Fibroblast of lung (primary cell): ENCODE measurements at regions not wholly inside any gene's neighbourhood (a gene's known extent, or its start where the extent isn't known, plus 50 kb on each side); places are given as distances from the start of the nearest gene placed in this dataset.

Experiments used
- DNase-seq, 2 donors: peaks; one replicate each; pipeline versions ENCODE4 v3.0.0 to v3.0.0-alpha.2; 2010; ENCODE audit warnings: low read depth in 2 of 2
- H2AFZ ChIP-seq: 2 replicates; pipeline ENCODE4 v1.5.1; 2012; ENCODE audit warnings: low read length, control low read depth, inconsistent platforms
- H3K27ac ChIP-seq: 2 replicates; pipeline ENCODE4 v1.5.1; 2011; ENCODE audit warnings: low read length, control low read depth; ENCODE audit not compliant: insufficient read depth
- H3K27me3 ChIP-seq: 2 replicates; pipeline ENCODE4 v1.5.1; 2011; ENCODE audit warnings: mild to moderate bottlenecking, low read length; ENCODE audit not compliant: control insufficient read depth, insufficient read depth
- H3K36me3 ChIP-seq: 2 replicates; pipeline ENCODE4 v1.5.1; 2011; ENCODE audit warnings: low read length; ENCODE audit not compliant: control insufficient read depth, insufficient read depth
- H3K4me1 ChIP-seq: 2 replicates; pipeline ENCODE4 v1.5.1; 2011; ENCODE audit warnings: low read length; ENCODE audit not compliant: control insufficient read depth, insufficient read depth; ENCODE audit errors: extremely low read depth
- H3K4me2 ChIP-seq: 2 replicates; pipeline ENCODE4 v1.5.1; 2011; ENCODE audit warnings: low read length, control low read depth; ENCODE audit not compliant: insufficient read depth; ENCODE audit errors: extremely low read depth
- H3K4me3 ChIP-seq, 4 experiments: fragments of 200-600 bp in 1 of 4; sonication (generic) in 1 of 4; replicated peaks in 1 of 4; 2 replicates each; pipeline ENCODE4 v1.5.1; 2011 to 2016; ENCODE audit warnings: low read length in 4 of 4, low read depth in 3 of 4, mild to moderate bottlenecking in 3 of 4, control low read depth in 2 of 4, inconsistent platforms in 1 of 4, mixed read lengths in 1 of 4; ENCODE audit not compliant: insufficient read depth in 1 of 4; ENCODE audit errors: control extremely low read depth in 1 of 4
- H3K79me2 ChIP-seq: 2 replicates; pipeline ENCODE4 v1.5.1; 2012; ENCODE audit warnings: mild to moderate bottlenecking, low read length, inconsistent platforms; ENCODE audit not compliant: control insufficient read depth, insufficient read depth
- H3K9ac ChIP-seq: 2 replicates; pipeline ENCODE4 v1.5.1; 2011; ENCODE audit warnings: mild to moderate bottlenecking, low read length, control low read depth; ENCODE audit not compliant: insufficient read depth
- H3K9me3 ChIP-seq: 2 replicates; pipeline ENCODE4 v1.5.1; 2012; ENCODE audit warnings: low read depth, low read length; ENCODE audit not compliant: control insufficient read depth, insufficient read depth
- H4K20me1 ChIP-seq: 2 replicates; pipeline ENCODE4 v1.5.1; 2011; ENCODE audit warnings: low read length; ENCODE audit not compliant: control insufficient read depth, insufficient read depth; ENCODE audit errors: extremely low read depth
- CTCF ChIP-seq, 2 donors: IDR thresholded peaks in 1 of 2; conservative IDR thresholded peaks in 1 of 2; 1 replicate in 1 of 2; 2 replicates in 1 of 2; pipeline ENCODE4 v1.5.1; 2011 to 2012; ENCODE audit warnings: low read length in 2 of 2, control low read depth in 1 of 2, inconsistent platforms in 1 of 2, low read depth in 1 of 2, mild to moderate bottlenecking in 1 of 2
- EZH2 ChIP-seq: IDR thresholded peaks from 2 replicates; pipeline ENCODE4 v1.5.1; 2012; ENCODE audit warnings: low read length, control low read depth, mild to moderate bottlenecking; ENCODE audit errors: missing control alignments

GRCh38 chr1:103945774-103946173 lies 196.1 kb downstream of the AMY1C start:
- H3K27ac ChIP-seq: no peak overlapping the region
- H3K27me3 ChIP-seq: no peaks in the 10 kb centered on the region
- H2AFZ ChIP-seq: no peak overlapping the region
- no peak for DNase-seq
- no peaks in the 10 kb centered on the region for H3K9me3 ChIP-seq
- no peaks in the 10 kb centered on the region for H4K20me1 ChIP-seq
- H3K4me1 ChIP-seq: no peaks in the 10 kb centered on the region
- TF ChIP-seq CTCF (conservative IDR thresholded peaks at IDR 0.05 in 1 of 2, IDR thresholded peaks at IDR 0.05 in 1 of 2; ENCODE audit: low read depth in 1 of 2, low read length in 2 of 2): no peak
- TF ChIP-seq EZH2: no peak
- no peak overlapping the region for H3K4me3 ChIP-seq
- no peaks in the 10 kb centered on the region for H3K36me3 ChIP-seq
- no peak overlapping the region for H3K9ac ChIP-seq
- no peaks in the 10 kb centered on the region for H3K79me2 ChIP-seq
- no peak overlapping the region for H3K4me2 ChIP-seq

- Histone ChIP-seq H3K9ac (no peak overlapping the region), H3K9me3 (no peaks in the 10 kb centered on the region), H3K4me1 (no peaks in the 10 kb centered on the region), H4K20me1 (no peaks in the 10 kb centered on the region), H3K27me3 (no peaks in the 10 kb centered on the region), H3K27ac (no peak overlapping the region), H3K4me2 (no peak overlapping the region), H3K36me3 (no peaks in the 10 kb centered on the region), H2AFZ (no peak overlapping the region), H3K4me3 (no peak overlapping the region), H3K79me2 (no peaks in the 10 kb centered on the region)
- DNase-seq: peak in 1 of 2 donors; percentile 14
- no peak for TF ChIP-seq EZH2
- TF ChIP-seq CTCF (conservative IDR thresholded peaks at IDR 0.05 in 1 of 2, IDR thresholded peaks at IDR 0.05 in 1 of 2; ENCODE audit: low read depth in 1 of 2, low read length in 2 of 2): peak in 1 of 2 donors; percentile 21
These were observed 198.8 kb downstream of the AMY1C start for GRCh38 chr1:103948526-103948925.

- Histone ChIP-seq H3K4me3 (no peak overlapping the region), H3K27me3 (no peaks in the 10 kb centered on the region), H3K36me3 (no peaks in the 10 kb centered on the region), H3K9ac (no peak overlapping the region), H3K4me1 (no peaks in the 10 kb centered on the region), H2AFZ (no peak overlapping the region), H3K4me2 (no peak overlapping the region), H3K9me3 (no peaks in the 10 kb centered on the region), H4K20me1 (no peaks in the 10 kb centered on the region), H3K79me2 (no peaks in the 10 kb centered on the region), H3K27ac (no peak overlapping the region)
- no peak for DNase-seq
- TF ChIP-seq EZH2 (no peak), CTCF (conservative IDR thresholded peaks at IDR 0.05 in 1 of 2, IDR thresholded peaks at IDR 0.05 in 1 of 2; ENCODE audit: low read depth in 1 of 2, low read length in 2 of 2) (no peak)
These were observed 200.1 kb downstream of the AMY1C start for GRCh38 chr1:103949779-103950178.
